ENCODE measurements at regions not wholly inside any gene's neighbourhood (a gene's known extent, or its start where the extent isn't known, plus 50 kb on each side); places are given as distances from the start of the nearest gene placed in this dataset.
"Not testable (repeated sequence)": the region's sequence is repeated elsewhere in the genome, so short reads cannot be mapped to it uniquely, and the experiment has no call there.

DNA sequence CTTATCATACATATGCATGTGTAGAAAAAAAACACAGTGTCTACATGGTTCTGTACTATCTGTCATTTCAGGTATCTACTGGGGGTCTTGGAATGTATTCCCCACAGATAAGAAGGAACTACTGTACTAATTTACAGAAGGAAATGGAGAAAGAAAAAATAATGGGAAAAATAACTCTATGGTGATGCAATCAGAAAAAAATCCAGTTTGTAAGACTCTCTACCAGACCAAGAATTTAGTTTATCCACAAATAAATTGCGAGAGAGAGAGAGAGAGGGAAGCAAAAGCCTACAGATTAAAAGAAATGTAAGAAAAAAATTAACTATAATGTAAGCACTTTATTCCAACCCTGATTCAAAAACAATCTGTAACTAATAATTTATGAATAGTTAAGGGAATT, 708.6 kb upstream of the ZNF608 start:
- no peak for DNase-seq (ENCODE audit: low read depth, low spot score)
- in situ Hi-C loops (cut with HindIII; ENCODE audit: low pct_unique_long_range_greater_than_20kb, low sequenced_read_pairs), result no loop called here

DNA sequence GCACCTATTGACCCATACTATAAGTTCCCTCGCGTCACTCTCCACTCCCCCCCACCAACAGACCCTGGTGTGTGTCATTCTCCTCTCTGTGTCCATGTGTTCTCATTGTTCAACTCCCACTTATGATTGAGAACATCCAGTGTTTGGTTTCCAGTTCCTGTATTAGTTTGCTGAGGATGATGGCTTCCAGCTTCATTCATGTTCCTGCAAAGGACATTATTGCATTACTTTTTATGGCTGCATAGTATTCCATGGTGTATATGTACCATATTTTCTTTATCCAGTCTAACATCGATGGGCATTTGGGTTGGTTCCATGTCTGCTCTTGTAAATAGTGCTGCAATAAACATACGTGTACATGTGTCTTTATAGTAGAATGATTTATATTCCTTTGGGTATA, 709.6 kb upstream of the ZNF608 start:
- in situ Hi-C loops (cut with HindIII; ENCODE audit: low pct_unique_long_range_greater_than_20kb, low sequenced_read_pairs); DNase-seq (ENCODE audit: low read depth, low spot score): not testable (repeated sequence)

DNA sequence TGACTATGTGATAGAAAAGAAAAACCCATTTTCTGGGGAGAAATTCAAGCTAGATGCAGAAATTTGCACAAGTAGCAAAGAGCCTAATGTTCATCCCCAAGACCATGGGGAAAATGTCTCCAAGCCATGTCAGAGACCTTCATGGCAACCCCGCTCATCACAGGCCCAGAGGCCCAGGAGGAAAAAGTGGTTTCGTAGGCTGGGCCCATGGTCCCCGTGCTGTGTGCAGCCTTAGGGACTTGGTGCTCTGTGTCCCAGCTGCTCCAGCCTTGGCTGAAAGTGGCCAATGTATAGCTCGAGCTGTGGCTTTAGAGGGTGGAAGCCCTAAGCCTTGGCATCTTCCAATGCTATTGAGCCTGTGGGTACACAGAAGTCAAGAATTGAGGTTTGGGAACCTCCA, 711.2 kb upstream of the ZNF608 start:
- in situ Hi-C loops (cut with HindIII; ENCODE audit: low pct_unique_long_range_greater_than_20kb, low sequenced_read_pairs), result no loop called here
- DNase-seq (ENCODE audit: low read depth, low spot score), result no peak

DNA sequence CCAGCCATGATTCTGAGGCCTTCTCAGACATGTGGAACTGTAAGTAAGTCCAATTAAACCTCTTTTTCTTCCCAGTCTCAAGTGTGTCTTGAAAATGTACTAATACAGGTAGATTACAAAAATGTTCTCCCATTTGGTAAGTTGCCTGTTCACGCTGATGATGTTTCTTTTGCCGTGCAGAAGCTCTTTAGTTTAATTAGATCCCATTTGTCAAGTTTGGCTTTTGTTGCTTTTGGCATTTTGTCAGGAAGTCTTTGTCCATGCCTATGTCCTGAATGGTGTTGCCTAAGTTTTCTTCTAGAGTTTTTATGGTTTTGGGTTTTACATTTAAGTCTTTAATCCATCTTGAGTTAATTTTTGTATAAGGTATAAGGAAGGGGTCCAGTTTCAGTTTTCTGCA, 712.5 kb upstream of the ZNF608 start:
- DNase-seq (ENCODE audit: low read depth, low spot score); in situ Hi-C loops (cut with HindIII; ENCODE audit: low pct_unique_long_range_greater_than_20kb, low sequenced_read_pairs): not testable (repeated sequence)

DNA sequence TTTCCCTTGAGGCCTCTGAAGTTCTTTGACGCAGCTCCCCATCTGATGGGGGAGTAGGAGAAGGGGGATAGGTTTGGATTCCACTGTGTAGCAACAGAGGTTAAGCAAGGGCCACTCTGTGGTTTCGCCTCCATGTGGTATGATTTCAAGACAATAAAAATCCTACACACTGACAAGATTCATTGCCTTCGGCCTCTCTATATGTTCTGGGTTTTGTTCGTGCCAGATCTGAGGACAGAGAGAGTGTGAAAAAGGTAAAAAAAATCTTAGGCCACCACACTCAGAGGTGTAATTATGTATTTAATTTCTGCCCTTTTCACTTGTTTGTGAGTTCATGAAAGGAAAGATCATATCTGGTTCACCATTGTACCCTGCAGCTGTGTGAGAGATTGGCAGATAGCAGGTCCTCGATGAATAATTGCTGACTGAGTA, 715.2 kb upstream of the ZNF608 start:
- no peak for DNase-seq (ENCODE audit: low read depth, low spot score)
- in situ Hi-C loops (cut with HindIII; ENCODE audit: low pct_unique_long_range_greater_than_20kb, low sequenced_read_pairs), result no loop called here

DNA sequence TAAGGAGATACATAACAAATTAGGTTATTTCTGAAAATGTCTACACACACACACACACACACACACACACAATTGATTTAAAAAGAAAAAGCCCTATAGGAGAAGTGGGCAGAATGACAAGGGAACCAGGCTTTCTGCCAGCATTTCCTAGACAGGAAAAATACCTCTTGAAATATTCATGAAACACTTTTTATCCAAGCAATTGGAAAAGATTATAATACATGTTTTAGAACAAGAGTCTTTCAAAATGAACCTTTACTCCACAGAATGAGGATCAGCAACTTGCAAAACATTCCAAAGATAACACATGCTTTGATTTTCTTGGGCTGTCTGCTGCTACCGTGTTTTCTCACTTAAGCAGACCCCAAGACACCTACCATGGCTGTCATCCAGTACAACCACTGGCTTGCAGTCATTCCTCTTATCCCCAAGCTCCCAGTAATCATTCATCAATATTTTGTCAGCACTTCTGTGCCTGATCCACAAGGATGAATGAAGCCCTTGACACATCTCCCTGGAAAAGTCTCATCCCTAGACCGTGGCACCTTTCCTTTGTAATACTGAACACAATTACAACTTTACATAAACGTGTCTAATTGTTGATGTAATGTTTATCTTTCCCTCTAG, 717.1 kb upstream of the ZNF608 start:
- in situ Hi-C loops (cut with HindIII; ENCODE audit: low pct_unique_long_range_greater_than_20kb, low sequenced_read_pairs), result no loop called here
- no peak for DNase-seq (ENCODE audit: low read depth, low spot score)

DNA sequence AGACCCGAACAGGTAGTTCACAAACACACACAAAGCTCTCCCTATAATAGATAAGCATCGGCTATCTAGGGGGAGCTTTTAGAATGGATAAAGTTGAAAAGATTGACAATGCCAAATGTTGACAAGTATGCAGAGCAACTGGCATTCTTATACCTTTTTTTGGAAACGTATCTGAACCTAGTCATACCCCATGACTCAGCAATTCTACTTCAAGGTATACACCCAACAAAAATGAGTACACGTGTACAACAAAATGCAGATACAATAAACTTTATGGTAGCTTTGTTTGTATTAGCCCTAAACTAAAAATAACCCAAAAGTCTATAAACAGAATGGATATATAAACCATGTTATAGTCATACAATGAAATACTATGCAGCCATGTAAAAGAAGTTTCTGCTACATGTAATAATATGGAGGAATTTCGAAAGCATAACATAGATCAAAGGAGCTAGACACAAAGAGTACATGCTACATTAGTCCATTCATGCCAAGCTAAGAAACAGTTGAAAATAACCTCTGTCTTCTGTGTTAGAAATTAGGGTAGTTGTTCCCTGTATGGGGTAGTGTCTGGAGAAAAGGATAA, 718.5 kb upstream of the ZNF608 start:
- DNase-seq (ENCODE audit: low read depth, low spot score), result no peak
- in situ Hi-C loops (cut with HindIII; ENCODE audit: low pct_unique_long_range_greater_than_20kb, low sequenced_read_pairs), result no loop called here

DNA sequence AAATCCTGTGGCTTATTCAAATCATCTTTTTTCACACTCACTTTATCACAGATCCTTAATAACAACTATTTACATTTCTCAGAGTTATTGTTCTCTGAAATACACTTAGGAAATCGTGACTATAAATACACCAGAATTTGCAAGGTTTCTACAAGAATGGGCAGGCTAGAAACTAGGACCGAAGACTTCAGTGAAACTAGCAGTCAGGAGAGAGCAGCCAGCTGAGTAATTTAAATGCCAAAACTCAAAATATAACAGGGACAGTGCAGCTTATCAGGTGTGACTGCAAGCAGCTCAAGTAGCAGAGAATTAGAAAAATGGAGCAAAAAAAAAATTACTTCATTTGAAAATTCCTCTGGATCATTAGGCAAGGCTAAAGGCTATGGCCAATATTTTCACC, 719.3 kb upstream of the ZNF608 start:
- in situ Hi-C loops (cut with HindIII; ENCODE audit: low pct_unique_long_range_greater_than_20kb, low sequenced_read_pairs), result no loop called here
- DNase-seq (ENCODE audit: low read depth, low spot score), result no peak

DNA sequence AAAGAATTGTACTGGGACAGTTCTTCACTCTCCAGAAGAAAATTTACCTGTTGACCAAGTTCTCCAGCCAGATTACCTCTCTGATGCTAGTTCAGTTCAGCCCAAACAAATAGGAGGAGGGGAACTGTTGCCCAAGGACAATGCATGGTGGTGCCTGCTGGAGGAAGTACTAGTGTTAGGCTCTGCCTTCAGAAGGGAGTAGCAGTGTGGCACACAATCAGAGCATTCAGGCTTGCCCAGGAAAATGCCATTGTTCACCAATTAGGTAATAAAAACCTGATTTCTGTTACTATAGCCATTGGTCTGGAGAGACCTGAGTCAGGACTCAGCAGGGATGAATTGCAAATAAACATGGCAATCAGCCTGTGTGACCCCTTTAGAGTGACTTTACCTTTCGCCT, 720.8 kb upstream of the ZNF608 start:
- no peak for DNase-seq (ENCODE audit: low read depth, low spot score)
- in situ Hi-C loops (cut with HindIII; ENCODE audit: low pct_unique_long_range_greater_than_20kb, low sequenced_read_pairs), result no loop called here

DNA sequence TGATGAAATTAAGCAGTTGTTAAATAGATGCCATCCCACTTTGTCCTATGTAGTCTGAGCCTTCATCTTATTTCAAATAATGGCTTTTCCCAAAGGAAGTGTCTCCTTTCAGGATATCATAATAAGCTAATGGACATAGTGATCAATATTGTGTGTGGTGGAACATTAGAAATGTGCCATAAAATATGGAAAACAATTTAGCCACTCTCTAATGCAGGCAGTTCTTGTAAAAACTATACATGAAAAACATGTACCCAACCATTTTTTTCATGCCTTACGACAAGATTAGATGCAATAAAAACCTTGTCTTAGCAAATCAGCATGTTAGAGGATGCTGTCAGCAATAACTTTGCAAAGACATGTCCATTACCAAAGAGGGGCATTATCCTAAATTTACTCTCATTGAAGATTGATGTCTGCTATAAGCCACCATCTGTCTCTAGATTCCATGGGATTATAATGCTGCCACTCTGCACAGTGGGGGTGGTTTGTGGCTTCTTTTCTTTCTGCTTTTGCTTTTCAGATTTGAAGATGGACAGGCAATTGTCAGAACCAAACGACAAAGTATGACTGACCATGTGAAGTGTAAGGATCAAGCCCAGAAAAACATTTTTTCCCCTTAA, 724.0 kb upstream of the ZNF608 start:
- DNase-seq (ENCODE audit: low read depth, low spot score), result no peak
- in situ Hi-C loops (cut with HindIII; ENCODE audit: low pct_unique_long_range_greater_than_20kb, low sequenced_read_pairs), result no loop called here

DNA sequence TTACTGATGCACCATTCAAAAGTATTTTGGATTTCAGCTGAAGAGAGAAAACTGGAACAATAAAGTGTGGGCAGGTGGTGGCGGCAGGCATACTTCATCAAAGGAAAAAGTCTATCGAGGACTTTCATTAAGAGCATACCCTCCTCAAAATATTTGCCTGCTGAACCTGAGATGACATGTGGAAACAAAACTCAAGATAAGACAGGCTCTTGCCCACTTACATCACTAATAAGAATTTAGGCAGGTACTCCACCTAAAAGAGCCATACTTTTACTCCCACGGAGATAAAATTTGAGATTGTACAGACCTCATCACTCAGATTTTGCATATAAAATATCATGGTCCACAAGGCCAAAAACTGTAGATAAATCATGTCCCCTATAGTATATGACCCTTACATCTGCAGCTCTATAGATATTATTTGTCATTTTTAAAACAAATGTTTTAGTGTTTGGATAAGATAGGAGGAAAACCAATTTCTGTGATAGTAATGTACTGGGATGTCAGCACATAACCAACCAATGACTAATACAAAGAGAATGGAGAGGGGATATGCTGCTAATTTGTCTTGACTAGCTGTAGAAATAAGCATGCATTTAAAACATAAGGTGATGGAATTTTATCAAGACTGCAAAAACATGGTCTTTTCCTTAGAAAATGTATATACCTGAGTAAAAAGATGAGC, 730.6 kb upstream of the ZNF608 start:
- in situ Hi-C loops (cut with HindIII; ENCODE audit: low pct_unique_long_range_greater_than_20kb, low sequenced_read_pairs), result no loop called here
- no peak for DNase-seq (ENCODE audit: low read depth, low spot score)

DNA sequence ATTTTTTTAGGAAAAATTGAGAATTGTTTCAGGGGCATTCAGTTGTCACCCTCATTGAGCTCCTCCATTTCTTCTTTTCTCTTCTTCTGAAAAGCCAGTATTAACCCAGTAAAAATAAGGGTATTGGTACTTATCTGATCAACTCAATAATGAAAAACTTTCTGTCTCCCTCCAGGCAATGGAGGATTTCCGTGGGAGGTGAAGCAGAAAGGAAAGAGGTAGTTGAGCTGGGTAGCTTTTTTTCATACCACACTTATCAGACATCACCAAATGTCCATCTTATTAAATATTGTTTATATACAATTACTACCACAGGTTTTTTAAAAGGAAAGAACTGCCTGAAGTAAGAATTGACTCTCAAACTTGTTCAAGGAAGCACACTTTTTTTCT, 731.1 kb upstream of the ZNF608 start:
- in situ Hi-C loops (cut with HindIII; ENCODE audit: low pct_unique_long_range_greater_than_20kb, low sequenced_read_pairs), result no loop called here
- no peak for DNase-seq (ENCODE audit: low read depth, low spot score)

DNA sequence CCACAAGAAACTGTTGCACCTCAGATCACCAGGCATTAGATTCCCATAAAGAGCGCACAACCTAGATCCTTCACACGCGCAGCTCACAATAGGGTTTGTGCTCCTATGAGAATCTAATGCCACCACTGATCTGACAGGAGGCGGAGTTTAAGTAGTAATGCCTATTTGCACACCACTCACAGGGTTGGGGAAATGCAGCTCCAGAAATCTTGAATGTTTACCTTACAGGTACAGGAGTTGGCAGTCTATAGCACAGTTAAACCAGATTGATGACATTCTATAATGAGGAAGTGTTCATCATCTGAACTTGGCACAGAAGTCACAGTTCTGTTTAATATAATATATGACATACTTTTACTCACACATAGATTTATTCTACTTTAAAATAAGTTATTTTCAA, 732.2 kb upstream of the ZNF608 start:
- in situ Hi-C loops (cut with HindIII; ENCODE audit: low pct_unique_long_range_greater_than_20kb, low sequenced_read_pairs), result no loop called here
- no peak for DNase-seq (ENCODE audit: low read depth, low spot score)

DNA sequence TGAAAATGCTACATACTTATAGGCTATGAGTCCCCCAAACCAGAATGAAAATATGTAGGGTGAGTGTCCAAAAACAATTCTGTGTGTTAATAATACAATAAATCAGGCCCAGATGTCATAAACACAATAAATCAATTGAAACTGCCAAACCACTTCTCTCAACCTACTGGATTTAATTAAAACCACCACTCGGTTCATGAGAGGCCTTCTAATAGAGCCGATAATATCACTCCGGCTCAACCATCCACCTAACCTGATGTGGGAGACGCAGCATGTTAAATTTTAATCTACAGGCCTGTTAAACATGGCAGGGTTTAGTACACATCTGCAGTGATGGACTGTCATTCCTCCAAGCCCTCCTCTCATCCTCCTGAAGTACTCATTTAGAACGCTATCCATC, 734.5 kb upstream of the ZNF608 start:
- DNase-seq (ENCODE audit: low read depth, low spot score), result no peak
- in situ Hi-C loops (cut with HindIII; ENCODE audit: low pct_unique_long_range_greater_than_20kb, low sequenced_read_pairs), result no loop called here

DNA sequence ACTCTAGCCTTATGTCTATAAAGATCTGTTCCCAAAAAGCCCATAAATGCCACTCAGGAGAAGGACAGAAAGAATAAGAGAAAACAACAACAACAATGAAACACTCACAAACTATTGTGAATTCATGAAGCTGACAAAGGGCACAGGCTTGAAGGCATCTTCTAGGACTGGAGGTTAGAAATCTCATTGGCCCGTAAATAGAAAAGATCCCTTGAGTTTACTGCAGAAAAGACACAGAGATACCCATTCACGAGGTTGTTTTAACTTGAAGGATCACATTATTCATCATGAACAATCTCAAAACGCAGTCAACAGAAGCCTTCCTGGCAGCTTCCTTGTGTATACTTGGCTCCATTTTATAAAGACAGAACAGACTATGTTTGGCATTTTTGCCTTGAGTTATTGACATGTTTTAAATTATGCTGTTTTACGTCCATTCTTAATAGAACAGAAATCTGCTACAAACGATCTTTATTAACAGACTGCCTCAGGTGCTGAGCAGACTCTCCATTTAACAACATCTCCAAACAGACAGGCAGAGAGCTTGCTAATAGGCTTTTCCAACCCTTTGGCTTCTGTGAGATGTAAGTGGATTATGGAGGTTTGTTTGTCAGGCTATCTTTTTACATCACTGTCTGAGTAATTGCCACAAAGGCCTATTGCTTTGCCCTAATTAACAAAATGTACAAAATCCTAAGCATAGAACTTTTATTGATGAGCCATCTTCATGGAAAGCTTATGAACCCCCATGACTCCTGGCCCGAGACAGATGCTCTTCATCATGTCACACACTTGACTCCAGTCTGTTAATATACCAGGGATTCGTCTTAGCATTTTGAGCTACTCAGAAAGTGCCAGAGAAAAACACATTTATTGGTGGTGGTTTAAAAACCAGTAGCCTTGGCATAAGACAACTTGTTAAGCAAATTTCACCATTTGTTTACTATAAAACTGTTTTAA, 735.3 kb upstream of the ZNF608 start:
- in situ Hi-C loops (cut with HindIII; ENCODE audit: low pct_unique_long_range_greater_than_20kb, low sequenced_read_pairs), result no loop called here
- DNase-seq (ENCODE audit: low read depth, low spot score), result peak; percentile 96

DNA sequence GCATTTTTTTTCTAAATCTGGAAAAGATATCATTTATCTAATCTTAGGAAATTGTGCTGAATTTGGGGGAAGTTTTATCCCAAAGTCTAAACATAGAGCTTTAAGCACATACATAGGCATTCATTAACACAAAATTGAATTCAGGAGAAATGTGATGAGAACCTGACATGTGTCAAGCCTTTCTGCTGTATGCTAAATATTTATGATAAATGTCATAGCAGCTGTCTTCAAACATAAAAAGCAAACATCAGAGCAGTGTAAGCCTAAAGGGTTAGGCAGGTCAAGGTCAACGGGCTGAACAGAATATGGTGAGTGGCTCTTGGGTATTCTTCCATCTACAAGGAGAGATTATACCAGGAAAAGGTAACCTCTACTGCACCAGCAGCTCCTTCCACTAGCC, 737.2 kb upstream of the ZNF608 start:
- in situ Hi-C loops (cut with HindIII; ENCODE audit: low pct_unique_long_range_greater_than_20kb, low sequenced_read_pairs), result no loop called here
- DNase-seq (ENCODE audit: low read depth, low spot score), result no peak

DNA sequence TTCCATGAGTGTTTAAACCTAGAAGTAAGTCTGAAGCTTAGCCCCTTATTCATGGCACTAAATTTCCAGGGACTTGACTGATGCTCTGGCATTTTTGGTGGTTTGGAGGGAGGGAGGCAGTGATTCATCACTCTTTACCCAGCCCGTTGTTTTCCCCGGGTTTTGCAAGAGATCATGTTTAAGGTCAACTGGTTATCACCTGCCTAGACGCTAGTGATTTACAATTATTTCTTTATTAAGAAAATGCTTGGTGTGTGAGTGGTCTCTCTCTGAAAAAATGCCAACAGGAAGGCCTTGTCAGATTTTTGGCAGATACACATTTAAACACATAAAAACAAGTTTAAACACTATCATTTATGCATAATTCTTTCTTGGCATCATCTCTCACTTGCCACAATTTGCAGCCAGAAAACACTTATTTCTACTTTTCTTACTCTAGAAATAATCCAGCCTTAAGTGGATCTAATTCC, 737.9 kb upstream of the ZNF608 start:
- in situ Hi-C loops (cut with HindIII; ENCODE audit: low pct_unique_long_range_greater_than_20kb, low sequenced_read_pairs), result no loop called here
- DNase-seq (ENCODE audit: low read depth, low spot score), result peak; percentile 83
